Hepatocyte (in vitro differentiated cells): ENCODE measurements at regions not wholly inside any gene's neighbourhood (a gene's known extent, or its start where the extent isn't known, plus 50 kb on each side); places are given as distances from the start of the nearest gene placed in this dataset.

Experiments
- EZH2 ChIP-seq: fragments of 200-600 bp; sonication (generic); IDR thresholded peaks from 2 replicates; pipeline ENCODE4 v1.6.1; 2016; ENCODE audit warnings: antibody characterized with exemption, mild to moderate bottlenecking, borderline replicate concordance
- EZH2phosphoT487 ChIP-seq: fragments of 200-600 bp; sonication (generic); IDR thresholded peaks from one replicate; pipeline ENCODE4 v1.6.1; 2018; ENCODE audit warnings: antibody characterized with exemption, mild to moderate bottlenecking, low read depth, moderate library complexity; ENCODE audit not compliant: unreplicated experiment, severe bottlenecking
- TF ChIP-seq, protein P1 (sequence below): fragments of 200-600 bp; sonication (generic); IDR thresholded peaks from 2 replicates; pipeline ENCODE4 v1.5.1; 2016; ENCODE audit warnings: antibody characterized with exemption, mild to moderate bottlenecking; ENCODE audit not compliant: poor library complexity

DNA sequence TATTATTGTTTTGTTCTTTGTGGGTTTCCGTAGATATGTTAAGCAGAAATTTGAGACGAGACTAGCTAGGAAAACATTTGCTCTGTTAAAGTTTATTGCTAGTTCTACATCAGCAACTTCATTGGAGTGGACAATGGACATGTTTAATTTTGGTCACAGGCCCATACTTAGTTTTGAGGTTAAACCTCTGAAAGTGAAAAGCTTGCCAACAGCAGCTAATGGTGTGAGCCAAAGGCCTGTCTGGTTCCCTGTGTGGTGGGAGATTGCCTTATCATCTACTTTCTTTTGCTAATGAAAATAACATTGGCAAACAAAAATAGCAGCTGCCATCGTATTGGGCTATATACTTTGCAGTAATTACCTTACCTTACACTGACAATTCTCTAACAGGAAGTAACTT lies 388.4 kb upstream of the FZD8 start:
- TF ChIP-seq, protein P1, sequence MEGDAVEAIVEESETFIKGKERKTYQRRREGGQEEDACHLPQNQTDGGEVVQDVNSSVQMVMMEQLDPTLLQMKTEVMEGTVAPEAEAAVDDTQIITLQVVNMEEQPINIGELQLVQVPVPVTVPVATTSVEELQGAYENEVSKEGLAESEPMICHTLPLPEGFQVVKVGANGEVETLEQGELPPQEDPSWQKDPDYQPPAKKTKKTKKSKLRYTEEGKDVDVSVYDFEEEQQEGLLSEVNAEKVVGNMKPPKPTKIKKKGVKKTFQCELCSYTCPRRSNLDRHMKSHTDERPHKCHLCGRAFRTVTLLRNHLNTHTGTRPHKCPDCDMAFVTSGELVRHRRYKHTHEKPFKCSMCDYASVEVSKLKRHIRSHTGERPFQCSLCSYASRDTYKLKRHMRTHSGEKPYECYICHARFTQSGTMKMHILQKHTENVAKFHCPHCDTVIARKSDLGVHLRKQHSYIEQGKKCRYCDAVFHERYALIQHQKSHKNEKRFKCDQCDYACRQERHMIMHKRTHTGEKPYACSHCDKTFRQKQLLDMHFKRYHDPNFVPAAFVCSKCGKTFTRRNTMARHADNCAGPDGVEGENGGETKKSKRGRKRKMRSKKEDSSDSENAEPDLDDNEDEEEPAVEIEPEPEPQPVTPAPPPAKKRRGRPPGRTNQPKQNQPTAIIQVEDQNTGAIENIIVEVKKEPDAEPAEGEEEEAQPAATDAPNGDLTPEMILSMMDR: no peak
- no peak for TF ChIP-seq EZH2phosphoT487
- TF ChIP-seq EZH2: no peak
